UCSD-AML1 (cell line): ENCODE measurements at regions not wholly inside any gene's neighbourhood (a gene's known extent, or its start where the extent isn't known, plus 50 kb on each side); places are given as distances from the start of the nearest gene placed in this dataset.

Experiments used
- DNase-seq: peaks from one replicate; lab custom pipeline; 2025; ENCODE audit not compliant: unreplicated experiment; lab: John Stamatoyannopoulos, UW

DNA sequence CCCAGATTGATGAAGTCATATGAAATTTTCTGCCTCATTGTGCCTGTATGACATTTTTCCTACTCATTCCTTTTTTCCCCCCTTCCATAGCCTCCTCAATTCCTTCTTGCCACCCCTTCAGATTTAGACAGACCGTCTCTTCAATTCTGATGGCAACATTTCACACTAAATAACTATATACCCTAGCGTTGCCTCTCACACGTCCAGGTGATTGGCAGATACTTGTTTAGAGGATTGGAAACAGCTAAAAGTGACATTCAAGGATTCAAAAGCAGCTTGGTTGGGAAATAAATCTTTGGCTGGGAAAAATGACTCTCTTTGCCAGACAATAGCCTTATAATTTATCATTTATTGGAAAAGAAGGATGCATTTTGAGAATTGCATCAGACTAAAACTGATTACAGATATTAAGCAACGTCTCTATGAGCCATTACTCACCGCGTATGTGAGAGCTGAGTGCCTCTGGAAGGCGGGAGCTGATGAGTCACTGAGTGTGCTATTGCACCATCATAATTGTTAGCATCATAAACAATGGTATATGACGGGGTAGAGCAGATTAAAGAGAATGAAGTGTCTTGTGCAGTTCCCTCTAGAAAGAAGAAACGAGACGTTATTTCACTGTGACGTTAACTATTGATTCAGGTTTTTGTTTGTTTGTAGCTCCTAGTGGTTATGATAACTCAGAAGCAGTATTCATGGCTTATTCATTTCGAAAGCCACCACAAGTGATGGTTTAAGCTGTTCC, 61.1 kb upstream of the FAM216B start:
- no peak for DNase-seq

DNA sequence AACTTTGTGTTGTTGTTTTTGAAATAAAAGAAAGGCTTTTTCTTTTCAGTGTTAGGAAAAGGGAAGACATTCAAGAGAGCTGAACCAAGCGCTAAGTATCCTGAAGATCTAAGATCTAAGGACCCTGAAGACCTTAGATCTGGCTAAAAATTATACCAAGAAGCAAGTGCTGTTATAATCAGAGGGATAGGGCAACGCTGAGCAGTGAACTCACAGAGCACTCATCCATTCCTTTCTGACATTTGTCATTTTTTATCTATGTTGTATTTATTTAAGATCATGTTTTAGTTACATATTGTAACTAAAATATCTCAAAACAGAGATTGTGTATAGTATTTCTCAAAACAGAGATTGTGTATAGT, 60.5 kb upstream of the FAM216B start:
- no peak for DNase-seq

DNA sequence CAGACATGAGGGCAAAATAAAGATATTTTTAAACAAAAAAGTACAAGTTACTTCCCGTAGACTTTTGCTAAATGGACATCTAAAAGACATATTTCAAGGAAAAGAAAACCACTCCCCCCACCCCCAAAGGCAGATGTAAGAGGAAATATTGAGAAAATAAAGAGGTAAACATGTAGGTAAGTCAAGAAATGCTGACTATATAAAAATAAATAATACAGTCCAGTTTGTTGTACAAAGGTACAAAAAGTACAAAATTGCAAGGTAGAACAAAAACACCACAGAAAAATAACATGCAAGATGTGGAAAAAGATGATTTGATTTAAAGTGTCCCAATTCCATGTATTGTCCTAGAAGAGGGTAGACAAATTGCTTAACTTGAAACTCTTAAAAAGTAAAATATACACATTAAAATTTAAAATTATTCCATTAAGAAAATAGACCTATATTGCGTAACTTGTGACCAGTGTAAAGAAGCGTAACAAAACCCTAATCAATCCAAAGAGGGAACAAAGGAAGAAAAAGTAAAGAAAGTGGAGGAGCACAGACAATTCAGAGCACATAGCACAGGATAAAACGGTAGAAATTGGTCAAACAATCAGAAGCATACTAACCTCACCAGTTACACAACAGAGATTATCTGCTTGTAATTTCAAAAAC, 58.4 kb upstream of the FAM216B start:
- DNase-seq, result no peak

DNA sequence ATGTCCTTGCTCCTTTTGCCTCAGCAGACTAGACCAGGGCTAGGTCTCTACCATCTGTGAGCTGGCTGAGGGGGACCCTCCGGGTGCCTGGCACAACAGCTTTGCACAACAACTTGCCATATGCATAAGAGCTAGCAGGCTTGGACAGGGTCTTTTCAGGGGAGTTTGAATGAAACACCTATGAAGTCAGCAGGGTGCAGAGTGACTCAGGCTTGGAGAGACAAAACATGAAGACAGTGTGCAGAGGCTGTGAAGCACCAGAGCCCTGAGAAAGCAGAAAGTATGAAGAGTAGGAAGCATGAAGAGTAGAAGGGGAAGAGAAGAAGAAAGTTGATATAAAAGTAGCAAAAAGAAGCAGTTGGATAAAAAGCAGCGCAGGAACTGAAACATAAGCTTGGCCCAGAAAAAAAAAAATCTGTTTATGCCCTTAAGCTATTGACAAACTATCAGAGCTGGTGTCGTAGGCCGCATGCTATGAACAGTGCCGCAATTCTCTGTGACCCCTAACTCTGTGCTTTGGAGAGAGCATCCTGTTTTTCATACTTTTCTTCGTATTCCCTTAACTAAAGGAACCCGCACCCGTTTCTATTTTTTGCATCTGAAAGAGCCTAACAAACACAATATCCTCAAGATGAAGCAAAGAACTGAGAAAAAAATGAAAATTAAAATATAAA, 52.7 kb upstream of the FAM216B start:
- no peak for DNase-seq

DNA sequence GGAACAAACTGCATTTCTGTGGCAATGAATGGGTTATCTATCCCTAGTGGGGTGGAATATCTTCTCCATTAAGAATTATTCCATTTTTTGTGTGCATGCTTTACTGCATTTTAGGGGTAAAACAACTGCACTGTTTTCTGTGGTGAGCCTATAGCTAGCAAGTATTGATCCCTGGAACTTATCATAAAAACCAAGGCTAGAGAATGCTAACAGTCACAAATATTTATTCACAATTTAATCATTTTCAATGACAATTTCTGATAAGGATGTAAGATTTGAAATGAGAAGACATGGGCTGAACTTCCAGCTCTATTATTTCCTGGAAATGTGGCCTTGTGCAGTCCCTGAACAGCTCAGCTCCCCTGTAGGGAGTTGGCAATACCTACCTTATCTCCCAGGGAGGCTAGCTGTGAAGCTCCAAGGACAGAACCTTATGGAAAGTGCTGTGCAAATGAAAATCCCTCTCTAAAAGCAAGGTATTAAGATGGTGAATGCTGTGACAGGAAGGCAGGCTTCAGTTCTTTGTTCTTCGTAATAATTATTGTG, 51.5 kb upstream of the FAM216B start:
- no peak for DNase-seq
